Suppressor macrophage treated with lipopolysaccharide for 4 hours (primary cell): ENCODE measurements at regions not wholly inside any gene's neighbourhood (a gene's known extent, or its start where the extent isn't known, plus 50 kb on each side); places are given as distances from the start of the nearest gene placed in this dataset.

ENCODE experiments used
- DNase-seq: peaks from one replicate; pipeline ENCODE4 v3.0.0-alpha.2; 2020

DNA sequence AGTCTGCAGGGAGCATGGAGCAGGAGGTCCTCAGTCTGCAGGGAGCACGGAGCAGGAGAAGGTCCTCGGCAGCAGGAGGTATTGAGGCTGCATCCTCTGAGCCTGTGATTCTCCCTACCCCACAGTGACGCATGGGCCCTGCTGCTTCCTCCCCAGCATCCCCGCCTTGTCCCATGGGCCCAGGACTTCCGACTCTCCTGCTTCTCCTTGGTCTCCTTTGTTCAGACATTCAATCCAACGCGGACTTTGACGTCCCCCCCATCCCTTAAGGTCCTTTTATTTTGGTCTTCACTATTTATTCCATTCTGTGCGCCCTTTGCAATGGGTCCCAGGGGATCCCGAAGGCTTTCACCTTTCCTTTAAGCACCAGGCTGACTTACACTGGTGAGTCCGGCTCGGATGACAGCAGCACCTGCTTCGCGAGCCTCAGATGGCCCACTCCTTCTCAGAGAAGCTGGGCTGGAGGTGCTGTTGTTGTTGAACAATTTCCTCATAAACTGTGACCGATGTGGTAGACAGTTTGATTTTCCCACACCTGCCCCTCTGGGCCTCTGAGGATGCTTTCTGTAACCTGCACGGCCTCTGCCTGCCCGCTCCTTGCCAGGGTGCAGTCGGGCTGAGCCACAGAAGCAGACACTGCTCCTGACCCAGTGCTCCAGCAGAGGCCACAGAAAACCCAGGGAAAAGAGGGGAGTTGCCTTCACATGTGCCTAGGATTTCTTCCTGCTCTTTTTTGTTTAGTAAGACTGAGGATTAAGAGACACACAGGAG is 407.2 kb upstream of the SHH start:
- no peak for DNase-seq

DNA sequence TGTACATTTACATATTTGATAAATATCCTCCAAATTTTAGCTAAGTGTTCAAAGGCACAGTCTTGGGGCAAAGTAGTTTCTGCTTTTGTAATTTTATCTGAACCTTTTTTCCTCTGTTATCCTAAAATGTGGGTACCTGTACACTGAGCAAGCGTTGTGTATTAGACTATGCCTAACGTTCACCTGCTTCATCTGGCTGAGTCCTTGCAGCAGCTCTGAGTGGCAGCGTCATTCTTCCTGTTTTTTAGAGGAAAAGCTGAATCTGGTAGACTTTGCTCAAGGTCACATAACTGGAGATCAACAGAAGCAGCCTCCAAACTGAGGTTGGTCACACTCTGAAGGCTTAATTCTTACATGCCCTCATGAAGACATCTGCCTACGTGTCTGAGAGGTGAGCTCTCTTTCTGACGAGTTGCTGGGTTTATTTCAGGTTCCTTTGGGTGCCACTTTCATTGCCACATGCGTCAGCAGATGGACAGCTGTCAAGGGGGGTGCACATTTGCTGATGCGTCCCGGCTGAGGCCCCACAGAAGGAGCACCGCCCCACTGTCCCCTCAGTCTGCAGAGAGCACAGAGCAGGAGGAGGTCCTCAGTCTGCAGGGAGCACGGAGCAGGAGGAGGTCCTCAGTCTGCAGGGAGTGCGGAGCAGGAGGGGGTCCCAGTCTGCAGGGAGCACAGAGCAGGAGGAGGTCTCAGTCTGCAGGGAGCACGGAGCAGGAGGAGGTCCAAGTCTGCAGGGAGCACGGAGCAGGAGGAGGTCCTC is 406.5 kb upstream of the SHH start:
- DNase-seq: no peak

DNA sequence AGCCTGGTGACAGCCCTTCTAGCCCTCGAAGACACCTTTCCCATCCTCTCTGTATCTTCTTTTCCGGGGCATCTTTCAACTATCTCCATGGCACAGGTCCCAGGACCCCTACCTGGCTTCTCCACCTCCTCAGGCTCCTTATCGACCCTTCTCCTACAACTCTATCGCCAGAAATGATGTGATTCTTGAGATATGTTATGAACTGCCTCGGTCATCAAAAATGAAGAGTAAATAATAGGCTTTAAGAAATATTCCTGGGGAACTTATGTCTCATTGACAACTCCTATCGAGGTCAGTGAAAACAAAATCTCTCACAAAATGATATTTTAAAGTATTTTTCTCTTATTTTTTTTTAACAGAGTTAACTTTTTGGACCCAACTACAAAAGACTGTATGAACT is 405.5 kb upstream of the SHH start:
- no peak for DNase-seq

DNA sequence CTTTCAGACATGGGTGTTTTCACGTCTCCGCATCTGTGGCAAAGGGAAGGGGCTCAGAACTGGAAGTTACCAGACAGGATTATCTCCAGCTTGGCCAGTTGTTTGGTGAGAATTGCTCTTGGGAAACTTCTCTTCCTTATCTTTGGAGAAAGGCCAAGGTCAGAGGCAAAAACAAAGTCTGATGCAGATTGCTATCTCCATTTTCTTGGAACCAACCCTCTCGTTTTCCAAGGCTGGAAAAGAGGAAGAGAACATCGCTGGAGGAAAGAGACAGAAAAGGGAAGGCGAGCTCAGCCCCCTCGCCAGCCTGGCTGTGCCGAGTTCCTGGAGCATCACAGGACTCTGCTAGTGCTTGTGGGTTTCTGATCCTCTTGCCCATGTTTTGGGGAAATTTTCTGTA is 396.8 kb upstream of the SHH start:
- no peak for DNase-seq

DNA sequence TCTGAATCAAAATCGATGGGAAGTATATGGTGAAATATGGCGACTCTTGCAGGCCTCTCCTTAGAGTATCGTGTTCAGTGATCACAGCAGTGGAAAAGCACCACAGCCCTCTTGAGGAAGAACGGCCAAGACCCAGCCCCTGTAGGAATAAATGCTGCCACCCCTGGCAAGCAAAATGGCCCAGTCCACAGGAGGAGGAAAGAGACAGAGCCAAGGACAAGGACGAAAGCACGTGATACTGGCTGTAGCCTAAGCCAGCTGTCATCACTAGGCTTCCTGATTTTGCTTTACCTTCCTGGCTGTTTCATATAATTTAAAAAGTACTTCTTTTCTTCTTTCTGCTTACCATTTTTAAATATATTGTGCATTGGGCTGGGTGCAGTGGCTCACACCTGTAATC is 395.0 kb upstream of the SHH start:
- DNase-seq: no peak

DNA sequence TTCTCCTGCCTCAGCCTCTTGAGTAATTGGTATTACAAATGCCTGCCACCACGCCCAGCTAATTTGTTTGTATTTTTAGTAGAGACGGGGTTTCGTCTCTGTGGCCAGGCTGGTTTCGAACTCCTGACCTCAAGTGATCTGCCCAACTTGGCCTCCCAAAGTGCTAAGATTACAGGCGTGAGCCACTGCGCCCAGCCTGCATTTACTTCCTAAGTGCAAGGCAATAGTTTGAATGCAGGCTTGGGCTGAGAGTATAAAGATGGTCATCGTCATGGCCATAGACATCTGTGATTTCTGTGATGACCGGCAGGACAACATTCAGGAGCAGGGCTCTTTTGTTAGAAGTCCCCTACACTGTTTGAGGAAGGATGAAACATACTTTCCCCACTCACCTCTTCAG is 393.9 kb upstream of the SHH start:
- DNase-seq: no peak

DNA sequence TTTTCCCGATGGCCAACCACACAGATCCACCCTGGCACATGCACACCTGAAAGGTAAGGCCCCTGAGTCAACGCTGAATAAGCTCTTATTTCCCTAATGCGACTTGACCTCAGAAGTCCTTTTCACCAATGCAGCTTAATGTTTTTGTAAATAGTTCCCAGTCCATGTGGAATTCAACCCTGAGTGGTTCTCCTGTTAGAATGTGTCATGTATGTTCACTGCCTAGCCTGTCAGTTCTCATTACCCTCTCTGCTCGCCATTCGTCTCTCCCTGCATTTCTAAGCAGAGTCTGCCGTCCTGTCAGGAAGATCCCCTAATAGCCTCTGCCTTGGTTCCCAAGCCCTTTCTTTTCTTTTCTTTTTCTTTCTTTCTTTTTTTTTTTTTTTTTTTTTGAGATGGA is 392.6 kb upstream of the SHH start:
- no peak for DNase-seq

DNA sequence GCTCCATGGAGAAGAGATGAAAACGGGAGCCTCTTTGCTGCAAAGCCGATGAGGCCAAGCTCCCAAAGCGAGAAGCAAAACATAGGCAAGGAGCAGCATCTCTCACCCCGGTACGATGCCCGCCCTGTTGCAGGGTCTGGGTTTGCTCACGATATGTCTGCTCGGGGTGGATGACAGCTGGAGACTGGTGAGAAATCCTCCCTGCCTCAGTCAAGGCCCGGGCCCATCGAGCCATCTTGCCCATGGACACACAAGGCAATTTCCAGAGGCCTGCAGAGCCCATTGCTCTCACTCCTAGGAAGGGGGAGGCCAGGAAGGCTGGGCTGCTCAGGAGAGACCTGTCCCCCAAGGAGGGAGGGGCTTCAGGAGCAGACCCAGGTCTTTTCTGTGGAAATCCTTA is 391.7 kb upstream of the SHH start:
- no peak for DNase-seq

DNA sequence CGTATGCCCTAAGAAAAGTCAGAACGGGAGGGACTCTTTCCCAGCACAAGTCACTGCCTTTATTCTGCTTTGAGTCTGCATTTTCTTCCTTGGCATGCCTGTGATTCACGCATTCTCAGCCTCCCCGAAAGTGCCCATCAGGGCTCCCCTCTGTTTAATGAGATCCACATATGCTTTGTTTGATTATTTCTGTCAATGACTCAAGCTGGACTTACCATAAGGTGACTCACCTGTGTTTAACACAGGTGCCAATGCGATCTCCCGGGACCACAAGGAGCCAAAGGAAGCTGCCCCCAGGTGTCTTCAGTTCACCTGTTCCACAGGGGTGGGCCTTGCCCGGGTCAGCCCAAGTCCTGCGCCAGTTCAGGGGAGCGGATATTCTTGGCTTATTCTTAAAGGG is 386.0 kb upstream of the SHH start:
- no peak for DNase-seq

DNA sequence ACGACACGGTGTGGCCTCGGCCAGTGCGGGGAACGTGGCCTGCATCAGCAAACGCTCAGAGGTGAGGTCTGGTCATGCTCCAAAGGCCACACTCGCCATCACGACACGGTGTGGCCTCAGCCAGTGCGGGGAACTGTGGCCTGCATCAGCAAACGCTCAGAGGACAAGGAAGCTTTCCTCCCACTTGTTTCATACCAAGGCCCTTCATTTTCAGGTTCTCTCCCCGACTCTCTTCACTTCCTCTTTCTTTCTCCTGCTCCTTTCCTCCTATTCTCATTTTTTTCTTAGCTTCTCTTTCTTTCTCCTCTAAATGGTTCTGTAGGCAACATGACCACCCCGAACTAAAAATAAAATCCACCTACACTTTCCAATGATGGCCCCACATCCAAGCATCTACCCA is 384.4 kb upstream of the SHH start:
- no peak for DNase-seq

DNA sequence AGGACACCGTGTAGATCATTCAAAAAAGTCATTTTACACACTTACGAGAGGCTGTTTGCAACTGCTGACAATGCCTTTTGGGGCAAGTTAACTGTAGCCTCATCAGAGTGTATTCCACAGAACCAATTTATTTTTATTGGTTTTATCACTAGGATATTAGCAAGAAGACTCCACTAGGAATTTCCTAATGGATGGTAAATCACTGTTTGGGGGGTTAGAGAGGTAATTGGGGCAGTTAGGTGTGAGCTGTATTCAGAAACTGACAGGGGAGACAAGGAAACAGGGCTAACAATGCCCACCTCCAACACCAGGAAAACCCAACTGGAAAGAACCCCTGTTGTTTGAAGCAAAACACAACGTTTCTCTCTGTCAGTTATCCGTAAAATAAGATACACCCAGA is 383.0 kb upstream of the SHH start:
- no peak for DNase-seq

DNA sequence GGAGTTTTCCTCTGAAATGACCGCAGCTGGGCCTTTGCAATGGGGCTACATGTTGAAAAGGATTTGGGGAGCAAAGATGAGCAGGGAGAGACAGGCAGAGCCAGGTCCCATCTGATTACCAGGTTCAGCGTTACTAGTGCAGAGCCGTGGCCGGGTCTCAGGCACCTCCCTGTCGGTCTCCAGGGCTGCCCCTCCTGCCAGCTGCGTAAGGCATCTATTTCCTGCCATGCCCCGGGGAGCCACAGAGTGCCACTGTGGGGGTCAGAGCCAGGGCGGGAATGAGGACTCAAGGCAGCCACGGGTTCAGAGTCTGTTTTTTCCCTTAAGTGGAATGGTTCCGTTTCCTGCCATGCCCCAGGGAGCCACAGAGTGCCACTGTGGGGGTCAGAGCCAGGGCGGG is 382.6 kb upstream of the SHH start:
- no peak for DNase-seq

DNA sequence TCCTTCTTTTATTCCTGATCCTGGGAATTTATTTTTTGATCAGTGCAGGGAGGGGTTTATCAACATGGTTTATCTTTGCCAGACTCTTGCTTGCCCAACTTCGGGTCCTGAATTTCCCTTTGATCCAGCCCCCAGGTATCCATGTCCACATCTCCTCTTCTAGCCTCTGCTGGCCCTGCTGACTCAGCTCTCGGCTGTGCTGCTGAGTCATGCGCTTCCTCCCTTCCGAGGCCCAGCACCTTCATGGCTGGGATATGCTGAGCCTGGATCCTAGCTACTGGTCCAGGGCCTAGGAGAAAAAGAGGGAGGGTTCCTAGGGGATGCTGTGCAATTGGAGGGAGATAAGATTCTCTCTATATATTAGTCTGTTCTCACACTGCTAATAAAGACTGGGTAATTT is 380.7 kb upstream of the SHH start:
- DNase-seq: no peak

DNA sequence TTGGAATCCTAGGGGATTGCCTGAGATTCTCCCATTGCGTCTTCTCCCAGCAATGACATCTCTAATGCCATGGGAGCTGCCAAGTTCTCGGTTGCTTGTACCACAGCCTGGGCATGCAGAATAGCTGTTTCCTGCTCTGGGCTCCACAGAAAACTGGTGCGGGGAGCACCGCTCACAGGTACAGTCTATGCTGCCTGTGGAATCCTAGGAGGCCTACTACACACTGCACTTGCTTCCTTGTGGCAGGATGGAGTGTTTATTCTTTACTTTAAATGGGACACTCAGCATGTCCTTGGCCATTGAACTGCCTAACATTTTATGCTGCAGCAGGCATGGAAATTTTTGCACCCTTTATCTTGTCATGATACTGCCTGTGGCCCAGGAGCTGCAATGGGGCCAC is 378.8 kb upstream of the SHH start:
- no peak for DNase-seq

DNA sequence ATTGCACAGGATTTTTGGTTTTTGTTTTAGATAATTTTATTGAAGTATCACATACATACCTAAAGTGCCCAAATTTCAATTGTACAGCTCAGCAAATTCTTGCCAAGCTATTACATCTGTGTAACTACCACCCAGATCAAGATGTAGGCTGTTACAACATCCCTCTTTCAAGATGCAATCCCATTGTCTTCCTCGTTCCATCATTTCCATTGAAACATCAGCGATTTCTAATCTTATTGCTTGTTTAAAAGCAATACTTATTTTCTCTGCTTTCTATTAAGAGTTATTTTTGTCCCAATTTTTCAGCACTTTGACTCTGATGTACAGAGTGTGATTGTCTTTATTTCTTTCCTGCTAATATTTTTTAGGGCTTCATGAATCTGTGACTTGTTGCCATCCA is 372.8 kb upstream of the SHH start:
- DNase-seq: no peak

DNA sequence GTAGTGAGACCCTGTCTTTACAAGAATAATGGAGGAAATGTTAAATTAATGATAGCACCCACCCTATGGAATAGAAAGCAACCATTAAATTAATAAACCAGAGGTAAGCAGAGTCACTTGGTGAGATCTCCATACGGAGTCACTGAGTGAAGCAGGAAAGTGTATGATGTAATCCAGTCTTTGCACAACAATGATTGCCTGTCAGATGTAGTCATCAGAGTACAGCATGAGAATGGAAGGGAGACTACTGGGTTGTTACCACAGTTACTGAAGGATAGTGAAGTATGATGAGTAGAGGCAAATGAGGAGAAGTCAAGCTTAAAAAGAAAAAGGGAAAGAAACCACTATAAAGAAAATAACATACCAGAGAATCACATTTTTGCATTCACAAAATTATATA is 371.9 kb upstream of the SHH start:
- DNase-seq: peak; percentile 7

DNA sequence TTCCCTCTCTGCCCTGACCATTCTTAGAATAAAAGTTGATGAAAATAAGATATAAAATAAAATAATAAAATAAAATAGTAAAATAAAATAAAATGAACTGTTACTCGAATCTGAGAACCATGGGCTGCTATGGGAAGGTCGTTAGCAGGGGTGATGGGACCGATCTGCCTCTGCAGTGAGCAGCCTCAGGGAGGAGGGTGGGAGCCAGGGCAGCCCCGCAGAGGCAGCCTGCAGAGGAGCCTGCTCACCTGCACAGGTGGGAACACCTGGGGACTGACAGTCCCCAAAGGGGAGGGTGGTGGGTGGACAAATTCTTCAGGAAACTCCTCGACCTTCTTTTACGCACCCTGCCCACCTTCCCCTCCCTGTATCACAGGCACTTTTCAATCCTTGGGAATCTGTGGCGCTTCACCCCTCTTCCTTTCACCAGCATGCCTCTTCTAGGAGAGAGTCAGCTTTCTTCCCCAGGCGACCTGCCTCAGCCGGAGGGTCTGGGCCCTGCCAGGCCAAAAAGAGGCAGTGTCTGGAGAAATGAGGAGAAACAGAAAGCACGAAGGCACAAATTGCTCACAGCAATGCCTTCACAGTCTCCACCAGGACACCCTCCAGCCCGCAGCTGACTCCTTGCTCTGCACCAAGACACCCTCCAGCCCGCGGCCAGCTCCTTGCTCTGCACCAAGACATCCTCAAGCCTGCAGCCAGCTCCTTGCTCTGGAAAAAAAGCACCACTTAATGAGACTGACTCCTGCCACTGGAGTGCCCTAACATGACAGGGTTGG is 368.4 kb upstream of the SHH start:
- DNase-seq: no peak

DNA sequence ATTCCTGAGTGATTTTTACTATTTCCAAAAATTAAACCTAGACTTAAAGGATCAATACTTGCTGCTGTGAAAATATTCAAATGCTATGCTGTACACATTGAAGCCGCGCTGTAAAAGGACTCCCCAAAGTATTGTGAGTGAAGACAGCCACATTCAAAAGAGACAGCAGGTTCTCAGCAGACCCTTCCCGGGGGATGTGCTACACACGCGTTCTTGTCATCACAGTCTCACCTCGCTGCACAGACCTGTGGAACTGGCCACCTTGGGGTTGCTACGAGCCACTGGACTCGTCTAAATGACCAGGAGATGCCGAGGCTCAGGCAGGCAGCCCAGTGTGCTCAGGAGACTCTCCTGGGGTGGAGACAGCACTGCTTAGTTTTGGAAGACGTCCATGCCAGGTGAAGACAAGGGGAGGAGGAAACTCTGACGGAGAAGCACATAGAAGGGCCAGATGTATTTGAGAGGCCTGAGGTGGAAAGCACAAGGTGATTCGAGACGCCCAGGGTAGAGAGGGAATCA is 367.7 kb upstream of the SHH start:
- no peak for DNase-seq

DNA sequence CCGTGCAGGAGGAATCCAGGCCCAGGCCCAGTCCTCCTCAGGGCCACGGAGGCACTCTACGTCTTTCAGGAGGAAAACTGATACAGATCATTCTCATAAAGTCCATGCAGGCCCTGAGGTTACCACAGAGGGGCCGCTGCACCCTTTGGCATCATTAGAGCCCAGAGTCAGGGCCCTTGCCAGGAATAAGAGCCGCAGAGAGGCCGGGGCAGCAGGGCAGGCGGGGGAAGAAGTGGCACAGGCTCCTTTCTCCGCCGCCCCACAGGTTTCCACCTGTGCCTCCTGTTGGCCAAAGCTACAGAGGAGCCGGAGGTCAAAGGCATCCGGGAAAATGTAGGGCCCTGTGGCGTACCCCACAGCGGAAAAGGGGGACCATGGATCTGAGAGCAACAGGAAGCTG is 366.6 kb upstream of the SHH start:
- no peak for DNase-seq

DNA sequence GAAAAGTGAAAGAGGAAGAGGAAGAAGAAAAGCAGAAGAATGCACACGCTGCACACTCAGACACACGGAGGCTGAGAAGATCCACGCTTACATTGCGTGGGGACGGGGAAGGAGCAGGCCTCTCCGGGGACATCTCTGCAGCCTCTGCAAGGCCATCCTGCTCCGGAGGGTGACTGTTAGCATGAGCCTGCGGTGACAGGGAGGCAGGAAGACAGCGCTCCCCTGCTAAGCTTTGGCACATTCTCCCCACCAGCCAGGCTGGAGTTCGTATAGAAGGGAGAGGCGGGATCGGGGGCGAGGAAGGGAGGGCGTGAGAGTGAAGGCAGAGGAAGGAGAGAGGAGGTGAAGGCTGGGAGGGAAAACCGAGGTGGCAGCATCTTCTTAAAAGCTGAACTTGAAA is 366.0 kb upstream of the SHH start:
- peak; percentile 8 for DNase-seq

DNA sequence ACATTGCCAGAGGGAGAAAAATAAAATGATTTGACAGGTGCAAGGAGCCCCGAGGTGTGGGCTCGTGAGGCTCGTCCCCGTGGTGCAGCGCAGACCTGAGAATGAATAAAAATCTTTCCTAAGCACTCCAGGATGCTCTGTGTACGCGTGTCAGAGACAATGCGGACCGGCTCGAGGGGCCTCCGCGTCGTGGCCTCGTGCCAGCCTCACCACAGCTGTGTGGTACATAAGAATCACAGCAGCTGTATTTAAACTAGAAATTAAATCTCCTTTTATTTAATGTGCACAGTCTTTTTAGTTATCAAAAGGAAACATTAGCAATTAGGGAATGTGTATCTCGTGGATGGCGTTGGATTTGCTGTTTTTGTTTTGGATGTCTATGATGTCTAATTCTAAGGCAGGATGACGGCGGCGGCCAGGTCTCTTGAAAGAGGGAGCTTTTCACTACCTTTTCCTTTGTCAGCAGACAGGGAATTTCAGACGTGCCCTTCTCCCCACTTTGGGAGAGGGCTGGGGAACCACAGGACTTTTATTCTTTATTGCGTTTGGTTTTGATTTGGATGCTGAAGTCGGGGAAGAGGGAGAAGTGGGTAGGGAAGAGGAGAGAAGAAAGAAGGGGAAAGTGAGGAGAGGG is 365.3 kb upstream of the SHH start:
- DNase-seq: no peak

DNA sequence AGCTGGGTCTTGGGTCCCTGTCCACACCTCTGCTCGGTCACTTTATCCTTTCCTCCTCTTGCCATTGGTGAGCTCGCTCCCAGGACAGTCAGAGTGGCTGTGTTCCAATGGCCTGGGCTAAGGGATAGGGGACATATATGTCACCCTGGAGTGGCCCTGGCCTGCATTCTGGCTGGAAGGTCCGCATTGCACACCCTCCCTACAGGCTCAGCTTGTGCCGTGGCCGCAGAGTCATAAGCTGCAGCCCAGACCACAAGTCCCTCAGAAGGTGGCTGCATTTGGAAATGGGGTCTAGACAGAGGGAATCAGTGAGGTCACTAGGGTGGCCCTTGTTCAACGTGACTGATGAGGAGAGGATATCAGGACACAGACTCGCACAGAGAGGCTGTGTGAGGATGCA is 363.8 kb upstream of the SHH start:
- DNase-seq: no peak

DNA sequence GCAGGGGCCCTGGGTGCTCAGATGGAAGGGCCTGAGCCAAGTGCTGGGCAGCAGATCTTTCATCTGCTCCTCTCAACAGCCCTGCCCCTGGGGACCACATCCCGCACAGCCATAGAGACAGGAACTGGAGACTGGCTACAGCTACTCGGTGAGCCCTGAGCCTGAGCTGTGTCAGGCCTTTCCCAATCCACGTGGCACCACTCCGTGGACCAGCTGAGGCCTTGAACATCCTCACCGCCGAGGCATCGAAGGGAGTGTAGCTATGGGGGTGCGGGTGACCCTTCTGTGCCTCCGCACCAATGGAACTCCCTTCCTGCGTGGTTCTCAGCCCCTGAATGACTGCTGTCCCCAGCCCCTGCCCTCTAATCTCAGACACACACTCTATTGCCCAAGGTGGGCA is 362.7 kb upstream of the SHH start:
- no peak for DNase-seq
